HL-60 (cell line): ENCODE measurements at regions not wholly inside any gene's neighbourhood (a gene's known extent, or its start where the extent isn't known, plus 50 kb on each side); places are given as distances from the start of the nearest gene placed in this dataset.

Source experiments
- DNase-seq, 2 experiments: peaks; one replicate each; pipeline ENCODE4 v3.0.0-alpha.2; 2010 to 2020; ENCODE audit warnings: low read depth in 1 of 2, low spot score in 1 of 2
- H3K27ac ChIP-seq: fragments of 250-450 bp; sonication (Bioruptor Pico); replicated peaks from 2 replicates; pipeline ENCODE4 v1.5.1; 2020; ENCODE audit warnings: mild to moderate bottlenecking, moderate library complexity
- H3K27me3 ChIP-seq: fragments of 250-450 bp; sonication (Bioruptor Pico); 2 replicates; pipeline ENCODE4 v1.5.1; 2021; ENCODE audit warnings: mild to moderate bottlenecking, moderate library complexity; ENCODE audit not compliant: insufficient read depth, poor library complexity, severe bottlenecking
- H3K4me3 ChIP-seq: replicated peaks from 2 replicates; pipeline ENCODE4 v1.5.1; 2011; ENCODE audit warnings: mild to moderate bottlenecking, control low read depth, low read length; ENCODE audit not compliant: insufficient read depth
- CTCF ChIP-seq: IDR thresholded peaks from one replicate; pipeline ENCODE4 v1.5.1; 2011; ENCODE audit warnings: low read length, control low read depth, inconsistent platforms; ENCODE audit not compliant: insufficient read depth
- GABPA ChIP-seq: IDR thresholded peaks from 2 replicates; pipeline ENCODE4 v1.6.1; 2012; ENCODE audit warnings: low read depth
- POLR2AphosphoS5 ChIP-seq: IDR thresholded peaks from 2 replicates; pipeline ENCODE4 v1.6.1; 2012; ENCODE audit warnings: low read depth
- REST ChIP-seq: IDR thresholded peaks from 2 replicates; pipeline ENCODE4 v1.6.1; 2012; ENCODE audit warnings: low read depth; ENCODE audit not compliant: insufficient replicate concordance
- SPI1 ChIP-seq: IDR thresholded peaks from 2 replicates; pipeline ENCODE4 v1.6.1; 2012; ENCODE audit warnings: low read depth, mild to moderate bottlenecking, borderline replicate concordance

- no peak overlapping the region for H3K27ac ChIP-seq
- no peak for DNase-seq
- H3K4me3 ChIP-seq, result no peak overlapping the region
- no peaks in the 10 kb centered on the region for H3K27me3 ChIP-seq
- TF ChIP-seq CTCF, result no peak
Measured at GRCh38 chr13:44739539-44739938, 163.4 kb upstream of the TSC22D1 start.

GRCh38 chr13:44739120-44739519, 163.0 kb upstream of the TSC22D1 start:
- no peak for DNase-seq
- no peak overlapping the region for H3K4me3 ChIP-seq
- no peaks in the 10 kb centered on the region for H3K27me3 ChIP-seq
- TF ChIP-seq POLR2AphosphoS5, result no peak
- no peak for TF ChIP-seq GABPA
- TF ChIP-seq SPI1, result no peak
- no peak for TF ChIP-seq CTCF
- no peak for TF ChIP-seq REST
- no peak overlapping the region for H3K27ac ChIP-seq

GRCh38 chr13:44738463-44738862, 162.3 kb upstream of the TSC22D1 start:
- Histone ChIP-seq H3K27ac (no peak overlapping the region), H3K4me3 (no peak overlapping the region), H3K27me3 (no peaks in the 10 kb centered on the region)
- DNase-seq, result no peak
- TF ChIP-seq REST, result no peak
- TF ChIP-seq CTCF, result no peak
- no peak for TF ChIP-seq SPI1
- no peak for TF ChIP-seq POLR2AphosphoS5
- TF ChIP-seq GABPA, result no peak

- Histone ChIP-seq H3K4me3 (no peak overlapping the region), H3K27ac (no peak overlapping the region), H3K27me3 (no peaks in the 10 kb centered on the region)
- no peak for TF ChIP-seq GABPA
- no peak for DNase-seq
Measured at GRCh38 chr13:44735806-44736205, 159.7 kb upstream of the TSC22D1 start.
